ENCODE measurements at regions not wholly inside any gene's neighbourhood (a gene's known extent, or its start where the extent isn't known, plus 50 kb on each side); places are given as distances from the start of the nearest gene placed in this dataset.
"Not testable (repeated sequence)": the region's sequence is repeated elsewhere in the genome, so short reads cannot be mapped to it uniquely, and the experiment has no call there.

DNA sequence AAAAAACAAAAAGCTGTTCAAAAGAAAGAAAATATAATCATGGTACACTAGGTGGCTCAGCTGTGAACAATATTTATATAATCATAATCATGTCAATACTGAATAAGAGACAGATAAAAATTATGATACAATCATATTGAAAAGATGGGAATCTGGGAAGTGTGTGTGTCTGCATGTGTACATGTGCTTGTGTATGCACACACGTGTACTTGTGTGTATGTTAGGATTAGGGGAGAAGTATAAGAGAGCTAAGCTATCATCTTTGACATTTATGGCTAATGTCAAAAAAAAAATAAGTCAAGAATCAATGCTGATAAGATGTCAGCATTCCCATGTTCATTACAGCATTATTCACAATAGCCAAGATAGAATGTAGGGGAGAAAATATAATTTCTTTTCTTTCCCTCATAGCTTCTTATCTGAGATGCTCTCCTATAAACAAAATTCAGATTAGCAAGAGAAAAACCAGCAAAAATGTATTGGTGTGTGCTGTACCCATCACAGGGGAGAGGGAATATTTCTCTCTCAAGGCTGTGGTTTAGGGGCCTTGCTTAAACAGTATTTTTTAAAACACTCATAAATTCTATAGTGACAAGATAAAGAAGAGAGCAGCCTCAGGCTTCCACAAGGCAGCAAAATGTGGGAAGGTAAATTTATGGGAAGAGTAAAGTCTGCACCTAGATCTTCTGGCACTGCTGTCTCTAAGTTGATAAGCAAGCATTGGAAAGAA lies 63.4 kb upstream of the ITGA11 start:
- H3K27ac ChIP-seq = no peak overlapping the region
- no peaks in the 10 kb centered on the region for H3K36me3 ChIP-seq
- no peak for DNase-seq (ENCODE audit: low read depth in 1 of 2, low spot score in 2 of 2)
- no peaks in the 10 kb centered on the region for H3K9me3 ChIP-seq (replicated peaks)
- no peak overlapping the region for H3K4me3 ChIP-seq
- no peaks in the 10 kb centered on the region for H3K4me1 ChIP-seq (replicated peaks)
- H3K27me3 ChIP-seq (replicated peaks) = no peaks in the 10 kb centered on the region

DNA sequence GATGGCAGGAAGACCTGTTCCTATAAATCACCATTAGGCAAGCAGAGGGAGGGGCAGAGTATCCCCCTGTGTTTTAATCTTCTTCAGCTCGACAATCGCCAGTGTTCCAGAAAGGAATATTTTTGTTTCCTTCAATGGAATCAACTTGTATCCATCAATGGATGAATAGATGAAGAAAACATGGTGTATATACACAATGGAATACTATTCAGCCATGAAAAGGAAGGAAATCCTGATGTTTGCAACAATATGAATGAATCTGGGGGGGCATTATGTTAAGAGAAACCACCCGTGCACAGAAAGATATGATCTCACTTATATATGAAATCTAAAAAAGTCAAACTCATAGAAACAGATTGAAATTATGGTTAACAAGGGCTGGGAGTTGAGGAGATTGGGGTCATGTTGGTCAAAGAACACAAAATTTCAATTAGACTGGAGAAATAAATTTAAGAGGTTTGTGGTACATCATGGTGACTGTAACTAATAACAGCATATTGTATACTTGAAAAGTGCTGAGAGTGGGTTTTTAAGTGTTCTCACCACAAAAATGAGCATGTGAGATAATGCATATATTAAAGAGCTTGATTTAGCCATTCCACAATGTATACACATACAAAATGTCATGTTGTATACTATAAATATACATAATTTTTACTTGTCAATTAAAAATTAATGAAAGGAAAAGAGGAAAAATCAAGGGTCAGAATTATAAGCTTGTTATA lies 64.2 kb upstream of the ITGA11 start:
- Histone ChIP-seq H3K27me3 (replicated peaks) (no peaks in the 10 kb centered on the region), H3K36me3 (no peaks in the 10 kb centered on the region), H3K4me3 (no peak overlapping the region), H3K9me3 (replicated peaks) (no peaks in the 10 kb centered on the region), H3K27ac (no peak overlapping the region), H3K4me1 (replicated peaks) (no peaks in the 10 kb centered on the region)
- no peak for DNase-seq (ENCODE audit: low read depth in 1 of 2, low spot score in 2 of 2)

DNA sequence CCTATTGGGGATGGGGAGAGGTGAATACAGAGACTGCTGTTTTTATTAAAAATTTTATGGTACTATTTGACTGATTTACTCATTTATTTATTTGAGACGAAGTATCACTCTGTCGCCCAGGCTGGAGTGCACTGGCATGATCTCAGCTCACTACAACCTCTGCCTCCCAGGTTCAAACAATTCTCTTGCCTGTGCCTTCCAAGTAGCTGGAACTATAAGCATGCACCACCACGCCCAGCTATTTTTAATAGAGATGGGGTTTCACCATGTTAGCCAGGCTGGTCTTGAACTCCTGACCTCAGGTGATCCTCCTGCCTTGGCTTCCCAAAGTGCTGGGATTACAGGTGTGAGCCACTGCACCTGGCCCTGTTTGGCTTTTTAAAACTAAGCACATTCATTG lies 64.8 kb upstream of the ITGA11 start:
- DNase-seq (ENCODE audit: low read depth in 1 of 2, low spot score in 2 of 2); H3K27me3 ChIP-seq (replicated peaks); H3K36me3 ChIP-seq; H3K27ac ChIP-seq; H3K9me3 ChIP-seq (replicated peaks); H3K4me3 ChIP-seq; H3K4me1 ChIP-seq (replicated peaks): not testable (repeated sequence)

DNA sequence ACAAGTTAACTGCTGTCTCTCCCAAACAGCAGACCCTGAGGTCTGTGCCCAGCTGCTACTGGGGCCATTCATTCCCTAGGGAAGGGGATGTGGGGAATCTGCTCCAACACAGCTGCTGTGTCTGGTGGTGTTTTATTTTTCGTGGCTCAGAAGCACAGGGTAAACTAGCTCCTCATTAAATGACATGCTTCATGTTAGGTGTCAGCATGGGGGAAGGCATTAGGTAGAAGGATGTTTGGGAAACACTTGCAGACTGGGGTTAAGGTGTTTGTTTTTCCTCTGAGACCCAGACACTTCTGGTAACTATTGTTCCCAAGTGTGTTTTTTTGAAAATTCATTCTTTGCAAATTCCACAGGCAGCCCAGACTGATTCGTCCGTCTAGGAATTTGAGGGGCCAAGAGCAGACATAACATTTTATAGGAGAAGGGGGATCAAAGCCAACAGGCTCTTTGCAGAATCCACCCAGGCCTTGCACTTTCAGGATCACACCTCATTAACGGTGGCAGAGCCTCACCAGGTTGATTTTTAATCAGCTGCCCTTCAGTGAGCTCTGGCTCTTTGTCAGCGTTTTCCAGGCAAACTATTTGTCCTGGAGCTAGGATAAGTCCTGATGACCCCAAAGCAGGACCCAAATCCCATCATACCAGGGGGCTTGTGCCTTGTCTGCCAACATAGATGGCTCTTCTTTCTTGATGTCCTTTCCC lies 65.4 kb upstream of the ITGA11 start:
- DNase-seq (ENCODE audit: low read depth in 1 of 2, low spot score in 2 of 2) = no peak
- H3K27ac ChIP-seq = no peak overlapping the region

DNA sequence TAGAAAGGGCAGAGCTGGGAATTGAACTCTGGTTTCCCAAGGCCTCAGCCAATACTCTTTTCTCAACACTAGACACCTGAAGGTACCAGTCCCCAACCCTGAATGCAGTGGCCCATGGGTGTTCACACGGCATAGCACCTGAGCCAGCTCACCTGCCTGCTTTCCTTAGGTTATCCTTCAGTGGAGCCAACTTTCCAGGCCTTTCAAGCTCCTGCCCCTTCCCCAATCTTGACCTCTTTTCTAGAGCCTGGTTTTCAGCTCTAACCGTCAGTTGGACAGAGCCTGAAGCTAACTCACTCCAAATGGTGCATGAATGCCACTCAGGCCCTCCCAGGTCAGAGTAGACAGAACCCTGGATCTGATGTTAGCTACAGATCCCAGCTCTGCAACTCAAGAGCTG lies 66.1 kb upstream of the ITGA11 start:
- H3K4me1 ChIP-seq (replicated peaks) = no peaks in the 10 kb centered on the region
- no peak overlapping the region for H3K27ac ChIP-seq
- no peak for DNase-seq (ENCODE audit: low read depth in 1 of 2, low spot score in 2 of 2)
- H3K9me3 ChIP-seq (replicated peaks) = no peaks in the 10 kb centered on the region
- no peak overlapping the region for H3K4me3 ChIP-seq
- H3K27me3 ChIP-seq (replicated peaks) = no peaks in the 10 kb centered on the region
- H3K36me3 ChIP-seq = no peaks in the 10 kb centered on the region

More for the DNA sequence above, 65.4 kb upstream of the ITGA11 start:
- no peaks in the 10 kb centered on the region for H3K36me3 ChIP-seq
- H3K9me3 ChIP-seq (replicated peaks) = no peaks in the 10 kb centered on the region
- no peaks in the 10 kb centered on the region for H3K27me3 ChIP-seq (replicated peaks)
- H3K4me1 ChIP-seq (replicated peaks) = no peaks in the 10 kb centered on the region
- no peak overlapping the region for H3K4me3 ChIP-seq

DNA sequence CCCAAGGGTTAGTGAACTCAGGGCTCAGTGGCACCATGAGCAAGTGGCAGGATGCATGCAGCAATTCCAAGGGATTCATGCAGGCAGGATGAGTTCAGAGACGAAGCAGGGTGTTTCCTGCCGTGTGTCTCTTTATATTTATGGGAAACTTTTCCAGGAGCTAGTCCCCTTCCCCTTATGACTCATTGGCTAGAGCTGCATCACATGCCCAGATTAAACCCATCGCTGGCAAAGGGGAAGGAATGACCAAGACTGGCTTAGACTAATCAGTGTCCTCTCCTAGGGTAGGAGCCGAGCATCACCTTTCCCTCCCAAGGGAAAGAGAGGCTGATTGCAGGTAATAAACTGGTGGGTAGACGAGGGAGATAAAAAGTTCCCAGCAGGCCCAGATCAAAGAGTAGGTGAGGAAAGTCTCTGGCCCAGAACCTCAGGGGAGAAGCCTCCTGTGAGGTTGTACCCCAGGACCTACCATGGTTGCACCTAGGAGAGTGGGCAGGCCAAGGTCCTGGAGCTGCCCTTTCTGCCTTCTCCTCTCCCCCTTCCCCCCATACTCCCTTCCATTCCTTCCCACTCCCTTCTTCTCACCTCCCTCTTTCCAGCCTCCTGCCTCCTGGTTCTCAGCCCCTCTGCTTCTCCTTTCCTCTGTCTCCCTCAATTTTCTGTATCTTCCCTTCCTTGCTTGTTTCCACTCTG lies 67.8 kb upstream of the ITGA11 start:
- H3K9me3 ChIP-seq (replicated peaks) = no peaks in the 10 kb centered on the region
- DNase-seq (ENCODE audit: low read depth in 1 of 2, low spot score in 2 of 2) = no peak
- no peak overlapping the region for H3K27ac ChIP-seq

DNA sequence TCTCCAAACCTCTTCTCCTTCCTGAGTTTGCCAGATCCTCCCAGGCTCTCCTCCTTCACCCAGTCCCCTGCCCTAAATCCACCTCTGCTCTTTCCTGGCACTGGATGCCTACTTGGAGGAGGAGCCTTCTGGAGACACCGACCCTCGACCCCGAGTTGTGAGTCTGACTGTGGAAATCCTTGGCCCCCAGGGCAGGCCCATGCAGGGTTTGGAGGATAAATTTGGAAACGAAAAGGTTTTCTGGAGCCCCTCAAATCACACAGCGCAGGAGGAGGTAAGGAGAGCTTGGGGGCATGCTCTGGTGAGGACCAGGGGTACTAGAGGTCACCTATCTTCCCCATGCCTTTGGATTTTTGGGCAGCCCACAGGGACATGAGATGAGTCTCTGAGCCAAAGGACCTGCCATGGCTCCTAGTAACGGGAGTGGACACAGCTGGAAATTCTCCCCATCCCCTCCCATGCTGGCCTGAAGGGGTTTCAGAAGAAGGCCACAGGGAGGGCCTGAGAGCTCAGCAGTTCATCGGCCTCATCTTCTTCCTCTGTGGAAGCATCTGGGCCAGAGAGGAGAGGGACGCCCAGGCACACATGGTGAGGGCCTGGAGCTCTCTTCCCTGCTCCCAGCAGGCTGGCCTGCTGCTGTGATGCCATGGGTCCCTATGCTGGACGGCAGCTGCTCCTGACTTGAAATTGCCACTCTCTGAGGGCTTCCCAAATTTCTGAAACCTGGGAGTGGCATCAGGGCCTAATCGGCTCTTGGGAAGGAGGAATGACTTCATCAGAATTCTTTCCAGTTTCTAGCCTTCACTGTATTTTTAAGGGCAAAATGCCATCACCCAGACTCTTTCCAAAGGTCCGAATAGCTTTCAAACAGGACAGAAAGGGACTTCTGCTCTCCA lies 68.6 kb upstream of the ITGA11 start:
- Histone ChIP-seq H3K4me1 (replicated peaks) (no peaks in the 10 kb centered on the region), H3K4me3 (no peak overlapping the region), H3K9me3 (replicated peaks) (no peaks in the 10 kb centered on the region), H3K36me3 (no peaks in the 10 kb centered on the region), H3K27me3 (replicated peaks) (no peaks in the 10 kb centered on the region), H3K27ac (no peak overlapping the region)
- no peak for DNase-seq (ENCODE audit: low read depth in 1 of 2, low spot score in 2 of 2)

More for the DNA sequence above, 67.8 kb upstream of the ITGA11 start:
- Histone ChIP-seq H3K36me3 (no peaks in the 10 kb centered on the region), H3K4me1 (replicated peaks) (no peaks in the 10 kb centered on the region), H3K4me3 (no peak overlapping the region), H3K27me3 (replicated peaks) (no peaks in the 10 kb centered on the region)

DNA sequence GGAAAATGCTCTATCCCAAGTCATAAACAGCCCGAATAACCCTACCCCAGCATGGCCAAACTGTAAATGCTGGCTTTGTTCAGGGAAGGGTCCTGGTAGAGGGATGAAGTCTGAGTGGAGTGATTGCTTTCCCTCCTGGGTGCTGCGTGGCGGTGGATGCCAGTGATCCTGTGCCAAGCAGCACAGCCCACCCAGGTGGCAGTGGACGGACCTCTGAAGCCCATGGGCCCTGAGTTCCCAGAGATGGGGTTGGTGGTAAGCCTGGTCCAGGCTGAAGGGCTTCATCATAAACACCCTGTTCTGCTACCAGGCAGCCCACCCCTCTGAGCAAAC lies 69.3 kb upstream of the ITGA11 start:
- no peaks in the 10 kb centered on the region for H3K27me3 ChIP-seq (replicated peaks)
- no peaks in the 10 kb centered on the region for H3K36me3 ChIP-seq
- H3K4me3 ChIP-seq = no peak overlapping the region
- no peaks in the 10 kb centered on the region for H3K4me1 ChIP-seq (replicated peaks)
- no peaks in the 10 kb centered on the region for H3K9me3 ChIP-seq (replicated peaks)
- no peak overlapping the region for H3K27ac ChIP-seq
- no peak for DNase-seq (ENCODE audit: low read depth in 1 of 2, low spot score in 2 of 2)

DNA sequence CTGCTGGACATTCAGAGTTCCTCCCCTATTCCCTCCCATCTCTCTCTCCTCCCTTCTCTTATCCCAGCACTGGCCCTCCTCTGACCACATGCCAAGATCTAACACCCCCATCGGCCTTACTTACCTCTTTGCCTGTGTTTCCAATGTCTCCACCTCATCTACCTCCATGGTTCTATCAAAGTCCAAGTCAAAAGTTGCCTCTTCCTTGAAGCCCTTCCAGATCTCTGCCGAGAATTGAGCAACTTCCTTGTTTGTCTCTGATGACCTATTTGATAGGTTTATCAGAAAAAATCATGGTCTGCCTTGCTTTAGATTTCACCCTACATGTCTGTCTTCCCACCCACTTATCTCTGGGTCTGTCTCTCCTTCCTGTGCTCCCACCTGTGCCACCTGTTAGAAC lies 69.7 kb upstream of the ITGA11 start:
- Histone ChIP-seq H3K4me3 (no peak overlapping the region), H3K27me3 (replicated peaks) (no peaks in the 10 kb centered on the region), H3K9me3 (replicated peaks) (no peaks in the 10 kb centered on the region), H3K4me1 (replicated peaks) (no peaks in the 10 kb centered on the region), H3K27ac (no peak overlapping the region), H3K36me3 (no peaks in the 10 kb centered on the region)
- no peak for DNase-seq (ENCODE audit: low read depth in 1 of 2, low spot score in 2 of 2)

DNA sequence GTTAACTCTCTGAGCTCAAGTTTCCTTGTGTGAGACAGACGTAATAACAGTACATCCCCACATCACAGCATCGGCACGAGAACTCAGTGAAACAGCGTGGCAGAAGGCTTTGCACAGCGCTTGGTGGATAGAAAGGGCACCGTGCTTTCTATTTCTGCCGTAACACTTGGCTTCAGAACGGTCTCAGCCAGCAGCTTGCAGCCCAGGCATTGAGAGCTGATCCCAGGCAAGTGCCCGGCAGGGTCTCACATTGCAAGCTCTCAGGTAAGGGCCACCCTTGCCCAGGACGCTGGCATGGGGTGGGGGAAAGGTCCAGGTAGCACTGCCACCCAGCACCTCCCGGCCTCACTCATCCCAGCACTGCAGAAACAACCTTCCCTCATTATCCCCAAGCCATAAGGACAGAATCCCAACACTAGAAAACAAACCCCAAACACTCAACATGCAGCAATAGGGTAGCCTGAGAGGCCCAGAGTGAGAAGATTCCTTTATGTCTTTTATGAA lies 70.5 kb upstream of the ITGA11 start:
- Histone ChIP-seq H3K27ac (no peak overlapping the region), H3K4me3 (no peak overlapping the region), H3K9me3 (replicated peaks) (no peaks in the 10 kb centered on the region), H3K36me3 (no peaks in the 10 kb centered on the region), H3K4me1 (replicated peaks) (no peaks in the 10 kb centered on the region), H3K27me3 (replicated peaks) (no peaks in the 10 kb centered on the region)
- DNase-seq (ENCODE audit: low read depth in 1 of 2, low spot score in 2 of 2) = no peak

DNA sequence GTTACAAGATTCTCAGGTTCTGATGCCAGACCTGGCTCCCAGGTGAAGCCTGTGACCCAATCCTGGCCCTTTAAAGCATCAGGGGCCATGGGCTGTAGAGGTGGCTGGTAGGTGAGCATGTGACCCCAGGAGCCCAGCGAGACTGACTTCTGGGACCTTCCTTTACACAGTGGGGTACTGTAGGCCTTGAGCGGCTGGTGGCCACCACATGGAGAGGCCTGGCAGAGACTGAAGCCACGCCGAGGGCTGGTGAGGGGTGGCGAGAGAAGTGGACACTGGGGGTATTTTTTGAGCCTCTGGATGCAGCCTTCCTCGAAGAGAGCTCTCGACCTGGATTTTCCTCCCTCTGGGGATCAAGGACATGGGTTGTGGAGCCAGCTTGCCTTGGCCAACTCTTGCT lies 71.2 kb upstream of the ITGA11 start:
- Histone ChIP-seq H3K4me1 (replicated peaks) (no peaks in the 10 kb centered on the region), H3K27me3 (replicated peaks) (no peaks in the 10 kb centered on the region), H3K27ac (no peak overlapping the region), H3K36me3 (no peaks in the 10 kb centered on the region), H3K4me3 (no peak overlapping the region), H3K9me3 (replicated peaks) (no peaks in the 10 kb centered on the region)
- no peak for DNase-seq (ENCODE audit: low read depth in 1 of 2, low spot score in 2 of 2)

DNA sequence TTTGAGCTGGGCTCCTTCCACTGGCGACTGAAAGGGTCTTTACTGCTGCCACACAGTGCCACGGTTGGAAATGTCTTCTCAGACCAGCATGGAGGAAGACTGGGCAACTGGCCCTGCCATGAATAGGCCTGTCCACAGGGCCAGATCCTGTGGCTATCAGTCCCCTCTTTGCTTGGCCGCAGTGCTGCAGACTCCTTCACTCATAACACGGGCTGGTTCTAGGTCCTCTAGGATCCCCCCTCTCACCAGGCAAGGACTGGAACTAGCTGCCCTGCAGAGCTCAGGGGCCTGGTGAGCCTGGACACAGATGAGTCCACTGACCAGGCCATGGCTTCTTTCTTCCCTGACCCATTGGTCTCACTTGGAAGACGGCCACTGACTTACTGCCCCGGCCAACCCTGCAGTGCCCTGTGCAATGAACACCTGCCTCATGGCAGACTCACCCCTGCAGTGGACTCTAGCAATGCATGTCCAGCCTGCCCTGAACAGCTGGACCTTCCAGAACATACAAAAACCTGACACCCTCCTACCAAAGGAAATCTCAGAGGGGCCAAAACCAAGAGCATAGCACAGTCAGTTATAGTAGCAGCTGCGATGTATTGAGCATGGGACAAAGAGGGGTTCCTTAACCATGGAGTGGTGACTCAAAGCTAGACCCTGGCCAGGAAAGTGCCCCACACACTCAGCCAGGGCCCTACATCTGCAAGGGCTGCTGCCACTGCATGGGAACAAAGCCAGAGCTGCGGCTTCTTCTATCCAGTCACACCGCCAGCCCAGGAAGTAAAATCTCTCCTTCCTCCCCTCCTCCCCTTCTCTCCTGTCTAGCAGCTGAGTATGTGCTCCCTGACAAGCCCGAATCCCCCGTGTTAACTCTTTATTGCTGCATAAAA lies 72.1 kb upstream of the ITGA11 start:
- no peaks in the 10 kb centered on the region for H3K4me1 ChIP-seq (replicated peaks)
- no peaks in the 10 kb centered on the region for H3K27me3 ChIP-seq (replicated peaks)
- no peaks in the 10 kb centered on the region for H3K36me3 ChIP-seq
- H3K4me3 ChIP-seq = no peak overlapping the region
- DNase-seq (ENCODE audit: low read depth in 1 of 2, low spot score in 2 of 2) = no peak
- H3K27ac ChIP-seq = no peak overlapping the region
- no peaks in the 10 kb centered on the region for H3K9me3 ChIP-seq (replicated peaks)
